ENCODE measurements at regions not wholly inside any gene's neighbourhood (a gene's known extent, or its start where the extent isn't known, plus 50 kb on each side); places are given as distances from the start of the nearest gene placed in this dataset.

- TF ChIP-seq TCF4 (CRISPR knock-in tag; IDR thresholded peaks at IDR 0.05; ENCODE audit: borderline replicate concordance) (no peak), PPARA (CRISPR knock-in tag; IDR thresholded peaks at IDR 0.05; ENCODE audit: borderline replicate concordance) (no peak), CREB5 (CRISPR knock-in tag; IDR thresholded peaks at IDR 0.05; ENCODE audit: low read depth) (no peak), PATZ1 (CRISPR knock-in tag; IDR thresholded peaks at IDR 0.05; ENCODE audit: borderline replicate concordance) (no peak), ZNF565 (CRISPR knock-in tag; conservative IDR thresholded peaks at IDR 0.05; ENCODE audit: low read depth) (no peak)
- no peak for ATAC-seq
These were observed 95.0 kb upstream of the VAV3 start for GRCh38 chr1:108059945-108060344.

GRCh38 chr1:108057541-108057940 lies 92.6 kb upstream of the VAV3 start:
- ATAC-seq, result no peak
- TF ChIP-seq ISL1 (CRISPR knock-in tag; IDR thresholded peaks at IDR 0.05) (no peak), GLIS3 (CRISPR knock-in tag; IDR thresholded peaks at IDR 0.05) (no peak), ESRRG (CRISPR knock-in tag; IDR thresholded peaks at IDR 0.05) (no peak), ZFP3 (CRISPR knock-in tag; IDR thresholded peaks at IDR 0.05) (no peak), ARNTL (CRISPR knock-in tag; IDR thresholded peaks at IDR 0.05; ENCODE audit: borderline replicate concordance, low read depth) (no peak), ZNF8 (CRISPR knock-in tag; IDR thresholded peaks at IDR 0.05) (no peak), CSDC2 (CRISPR knock-in tag; IDR thresholded peaks at IDR 0.05) (no peak), OSR1 (CRISPR knock-in tag; IDR thresholded peaks at IDR 0.05) (no peak), ZNF565 (CRISPR knock-in tag; conservative IDR thresholded peaks at IDR 0.05; ENCODE audit: low read depth) (no peak), SNAI2 (CRISPR knock-in tag; IDR thresholded peaks at IDR 0.05) (no peak), PPARA (CRISPR knock-in tag; IDR thresholded peaks at IDR 0.05; ENCODE audit: borderline replicate concordance) (no peak), TCF4 (CRISPR knock-in tag; IDR thresholded peaks at IDR 0.05; ENCODE audit: borderline replicate concordance) (no peak)

GRCh38 chr1:108056436-108056990 lies 91.5 kb upstream of the VAV3 start:
- ATAC-seq, result no peak
- no peak for TF ChIP-seq ISL1 (CRISPR knock-in tag; IDR thresholded peaks at IDR 0.05)

- no peak for ATAC-seq
- no peak for TF ChIP-seq CSRNP3 (CRISPR knock-in tag; IDR thresholded peaks at IDR 0.05)
These were observed 90.4 kb upstream of the VAV3 start for GRCh38 chr1:108055387-108055786.

- TF ChIP-seq SNAI2 (CRISPR knock-in tag; IDR thresholded peaks at IDR 0.05) (no peak), ZC3H10 (CRISPR knock-in tag; IDR thresholded peaks at IDR 0.05) (no peak), OSR1 (CRISPR knock-in tag; IDR thresholded peaks at IDR 0.05) (no peak), BACH2 (CRISPR knock-in tag; IDR thresholded peaks at IDR 0.05; ENCODE audit: borderline replicate concordance) (no peak), CREB5 (CRISPR knock-in tag; IDR thresholded peaks at IDR 0.05; ENCODE audit: low read depth) (no peak), ZFP30 (CRISPR knock-in tag; IDR thresholded peaks at IDR 0.05) (no peak), TCF4 (CRISPR knock-in tag; IDR thresholded peaks at IDR 0.05; ENCODE audit: borderline replicate concordance) (no peak), TSHZ2 (CRISPR knock-in tag; IDR thresholded peaks at IDR 0.05) (no peak), ZNF565 (CRISPR knock-in tag; conservative IDR thresholded peaks at IDR 0.05; ENCODE audit: low read depth) (no peak)
- no peak for ATAC-seq
These were observed 89.4 kb upstream of the VAV3 start for GRCh38 chr1:108054396-108054795.

All from SK-N-SH treated with all-trans-retinoic acid at 6 μM for 48 hours (cell line).